H1 (cell line): ENCODE measurements at regions not wholly inside any gene's neighbourhood (a gene's known extent, or its start where the extent isn't known, plus 50 kb on each side); places are given as distances from the start of the nearest gene placed in this dataset.

Experiments
- CTCF ChIA-PET: fragments of 300-600 bp; sonication (Branson Sonifier 250); formaldehyde crosslinking; loops from one replicate; lab custom pipeline; 2021; ENCODE audit not compliant: partially characterized antibody; lab: Charles Lee
- POLR2A ChIA-PET: fragments of 300-600 bp; sonication (Branson Sonifier 250); formaldehyde crosslinking; loops from one replicate; lab custom pipeline; 2021; ENCODE audit warnings: inconsistent platforms; ENCODE audit not compliant: partially characterized antibody; lab: Charles Lee
- DNase-seq, 2 experiments: peaks; one replicate each; pipeline versions ENCODE4 v3.0.0 to v3.0.0-alpha.2; 2010 to 2022; ENCODE audit warnings: low spot score in 2 of 2, low read depth in 1 of 2, mixed read lengths in 1 of 2
- FAIRE-seq: peaks from 2 replicates; lab custom pipeline; 2011; peaks lifted over from hg19 to GRCh38; lab: Jason Lieb, UNC
- H2AFZ ChIP-seq: 2 replicates; pipeline ENCODE4 v1.8.1; 2012; ENCODE audit warnings: low read length, inconsistent platforms
- H2AK5ac ChIP-seq: 2 replicates; pipeline ENCODE4 v1.6.1; 2013; ENCODE audit warnings: low read depth, low read length
- H2BK120ac ChIP-seq: replicated peaks from 2 replicates; pipeline ENCODE3; 2013; ENCODE audit warnings: low read depth, low read length, inconsistent platforms
- H2BK12ac ChIP-seq: 2 replicates; pipeline ENCODE4 v1.6.1; 2013; ENCODE audit warnings: low read depth, low read length
- H2BK15ac ChIP-seq: 2 replicates; pipeline ENCODE4 v1.6.1; 2013; ENCODE audit warnings: low read length
- H2BK20ac ChIP-seq: 2 replicates; pipeline ENCODE4 v1.6.1; 2013; ENCODE audit warnings: low read length
- H2BK5ac ChIP-seq: 2 replicates; pipeline ENCODE4 v1.6.1; 2013; ENCODE audit warnings: low read depth, low read length
- H3K14ac ChIP-seq: 2 replicates; pipeline ENCODE4 v1.6.1; 2013; ENCODE audit warnings: inconsistent platforms; ENCODE audit not compliant: insufficient read length
- H3K18ac ChIP-seq: 2 replicates; pipeline ENCODE4 v1.6.1; 2013; ENCODE audit warnings: low read length; ENCODE audit errors: extremely low read depth
- H3K23ac ChIP-seq: 2 replicates; pipeline ENCODE4 v1.6.1; 2013; ENCODE audit warnings: inconsistent platforms; ENCODE audit not compliant: insufficient read length
- H3K23me2 ChIP-seq: 2 replicates; pipeline ENCODE4 v1.6.1; 2013; ENCODE audit warnings: low read depth, low read length
- H3K27ac ChIP-seq: 2 replicates; pipeline ENCODE4 v1.6.1; 2011; ENCODE audit warnings: low read depth, low read length, inconsistent platforms
- H3K27me3 ChIP-seq, 4 experiments: replicated peaks in 1 of 4; 1 replicate in 1 of 4; 2 replicates in 3 of 4; pipeline versions ENCODE4 v1.6.1 to v1.8.1; 2011 to 2013; ENCODE audit warnings: low read length in 3 of 4, mild to moderate bottlenecking in 3 of 4, inconsistent platforms in 2 of 4, mixed read lengths in 2 of 4, moderate library complexity in 1 of 4; ENCODE audit not compliant: control insufficient read depth in 3 of 4, insufficient read depth in 3 of 4; ENCODE audit errors: extremely low read depth in 1 of 4
- H3K36me3 ChIP-seq, 4 experiments: 2 replicates each; pipeline versions ENCODE4 v1.6.1 to v1.8.1; 2011 to 2013; ENCODE audit warnings: mild to moderate bottlenecking in 4 of 4, low read length in 3 of 4, moderate library complexity in 2 of 4, control low read depth in 1 of 4, inconsistent platforms in 1 of 4; ENCODE audit not compliant: insufficient read depth in 4 of 4, control insufficient read depth in 2 of 4
- H3K4ac ChIP-seq: replicated peaks from 2 replicates; pipeline ENCODE3; 2013; ENCODE audit warnings: low read length, low read depth, mixed read lengths, inconsistent platforms; ENCODE audit not compliant: insufficient read length
- H3K4me1 ChIP-seq, 4 experiments: replicated peaks in 1 of 4; 1 replicate in 1 of 4; 2 replicates in 3 of 4; pipeline versions ENCODE4 v1.6.1 to v1.8.1; 2011 to 2013; ENCODE audit warnings: low read length in 3 of 4, inconsistent platforms in 2 of 4, mixed read lengths in 1 of 4; ENCODE audit not compliant: insufficient read depth in 4 of 4, control insufficient read depth in 3 of 4
- H3K4me2 ChIP-seq, 2 experiments: 2 replicates each; pipeline versions ENCODE4 v1.6.1 to v1.8.1; 2011 to 2013; ENCODE audit warnings: low read depth in 2 of 2, low read length in 2 of 2, control low read depth in 1 of 2, inconsistent platforms in 1 of 2, mild to moderate bottlenecking in 1 of 2; ENCODE audit not compliant: insufficient read depth in 1 of 2
- H3K4me3 ChIP-seq, 4 experiments: fragments of 200-600, 300-600 bp in 1 of 4; sonication (generic), shearing (Covaris generic), sonication (Bioruptor Twin) in 1 of 4; 2 replicates each; pipeline versions ENCODE4 v1.5.1 to v1.8.1; 2011 to 2016; ENCODE audit warnings: low read length in 4 of 4, low read depth in 3 of 4, control low read depth in 2 of 4, inconsistent platforms in 2 of 4, mild to moderate bottlenecking in 2 of 4, mixed read lengths in 1 of 4, moderate library complexity in 1 of 4; ENCODE audit not compliant: insufficient read depth in 2 of 4; ENCODE audit errors: extremely low read depth in 1 of 4
- H3K56ac ChIP-seq: replicated peaks from 2 replicates; pipeline ENCODE3; 2013; ENCODE audit warnings: low read depth, mild to moderate bottlenecking, mixed read lengths, low read length, inconsistent platforms; ENCODE audit not compliant: insufficient read length
- H3K79me1 ChIP-seq: 2 replicates; pipeline ENCODE4 v1.6.1; 2013; ENCODE audit warnings: low read depth, low read length, control low read depth
- H3K79me2 ChIP-seq, 2 experiments: 2 replicates each; pipeline versions ENCODE4 v1.6.1 to v1.8.1; 2012 to 2013; ENCODE audit warnings: low read length in 2 of 2, mild to moderate bottlenecking in 2 of 2, inconsistent platforms in 1 of 2; ENCODE audit not compliant: insufficient read depth in 2 of 2, control insufficient read depth in 1 of 2
- H3K9ac ChIP-seq, 4 experiments: replicated peaks in 1 of 4; 1 replicate in 1 of 4; 2 replicates in 3 of 4; pipeline versions ENCODE4 v1.6.1 to v1.8.1; 2011 to 2013; ENCODE audit warnings: low read depth in 3 of 4, low read length in 3 of 4, control low read depth in 2 of 4, mild to moderate bottlenecking in 2 of 4, moderate library complexity in 2 of 4, inconsistent platforms in 1 of 4; ENCODE audit errors: extremely low read depth in 1 of 4
- H3K9me3 ChIP-seq, 2 experiments: 2 replicates each; pipeline versions ENCODE4 v1.6.1 to v1.8.1; 2012 to 2013; ENCODE audit warnings: mild to moderate bottlenecking in 2 of 2, moderate library complexity in 2 of 2, control low read depth in 1 of 2, inconsistent platforms in 1 of 2, low read depth in 1 of 2, low read length in 1 of 2, mixed read lengths in 1 of 2; ENCODE audit not compliant: insufficient read depth in 2 of 2
- H4K20me1 ChIP-seq, 2 experiments: replicated peaks in 1 of 2; 2 replicates each; pipeline versions ENCODE3 to v1.8.1; 2011 to 2013; ENCODE audit warnings: inconsistent platforms in 2 of 2, low read length in 2 of 2, mild to moderate bottlenecking in 1 of 2; ENCODE audit not compliant: insufficient read depth in 2 of 2, control insufficient read depth in 1 of 2
- H4K5ac ChIP-seq: 2 replicates; pipeline ENCODE4 v1.6.1; 2013; ENCODE audit warnings: low read length, low read depth, mixed read lengths, inconsistent platforms; ENCODE audit not compliant: insufficient read length
- H4K8ac ChIP-seq: 2 replicates; pipeline ENCODE4 v1.8.0; 2013; ENCODE audit warnings: mild to moderate bottlenecking, moderate library complexity, low read length, inconsistent platforms; ENCODE audit not compliant: insufficient read depth; ENCODE audit errors: extremely low read depth
- H4K91ac ChIP-seq: replicated peaks from 2 replicates; pipeline ENCODE3; 2013; ENCODE audit warnings: low read length, mixed read lengths, inconsistent platforms; ENCODE audit not compliant: insufficient read length
- ATF2 ChIP-seq: IDR thresholded peaks from 2 replicates; pipeline ENCODE4 v1.6.1; 2012; ENCODE audit warnings: low read length, inconsistent platforms
- BACH1 ChIP-seq: IDR thresholded peaks from 2 replicates; pipeline ENCODE4 v1.6.1; 2012; ENCODE audit warnings: low read length, improper control_type of control experiment
- BCL11A ChIP-seq, 2 experiments: IDR thresholded peaks; one replicate each; pipeline ENCODE4 v1.6.1; 2011; ENCODE audit warnings: low read depth in 2 of 2, low read length in 2 of 2, mild to moderate bottlenecking in 2 of 2
- CBX5 ChIP-seq: fragments of 300-800, 300-1000 bp; sonication (generic); IDR thresholded peaks from 2 replicates; pipeline ENCODE4 v1.7.1; 2016; ENCODE audit warnings: antibody characterized with exemption, low read length, low read depth
- JUND ChIP-seq: IDR thresholded peaks from 2 replicates; pipeline ENCODE4 v1.6.1; 2011; ENCODE audit warnings: mild to moderate bottlenecking, improper control_type of control experiment, low read length
- MAFK ChIP-seq: IDR thresholded peaks from 2 replicates; pipeline ENCODE4 v1.6.1; 2012; ENCODE audit warnings: low read depth, mild to moderate bottlenecking, improper control_type of control experiment, low read length
- TAF7 ChIP-seq: optimal IDR thresholded peaks from 2 replicates; pipeline ENCODE3; 2011; ENCODE audit warnings: low read depth, mild to moderate bottlenecking, inconsistent platforms, low read length, moderate library complexity, borderline replicate concordance
- TCF12 ChIP-seq: IDR thresholded peaks from 2 replicates; pipeline ENCODE4 v1.6.1; 2011; ENCODE audit warnings: low read depth, mild to moderate bottlenecking, low read length
- YY1 ChIP-seq: IDR thresholded peaks from 2 replicates; pipeline ENCODE4 v1.6.1; 2011; ENCODE audit warnings: low read depth, mild to moderate bottlenecking, low read length
- WGBS, 2 experiments: shearing (Covaris generic) in 1 of 2; methylation state at CpG; one replicate each; pipeline versions ENCODE4 v1.1.6 to v1.1.7; 2013 to 2015; ENCODE audit warnings: low lambda C conversion rate in 2 of 2, mixed read lengths in 2 of 2, inconsistent platforms in 1 of 2, low coverage in 1 of 2, missing lambda C conversion rate in 1 of 2; ENCODE audit not compliant: insufficient replicate concordance in 2 of 2, insufficient coverage in 1 of 2, insufficient read length in 1 of 2; ENCODE audit errors: extremely low coverage in 1 of 2, missing lambda C conversion rate in 1 of 2; 5-methylcytosine and 5-hydroxymethylcytosine counted together

- ChIA-PET POLR2A (no interaction called here), CTCF (interaction anchor here (2.5 kb wide), 1 partner anchor 19 kb away, joined by 10 read pairs; no protein-coding TSS in a partner anchor)
- Histone ChIP-seq H3K9ac (no peak overlapping the region), H2BK20ac (no peak overlapping the region), H4K5ac (no peak overlapping the region), H3K18ac (no peak overlapping the region), H3K56ac (no peak overlapping the region), H3K23ac (no peak overlapping the region), H2BK120ac (no peak overlapping the region), H3K79me2 (no peaks in the 10 kb centered on the region), H2AFZ (no peak overlapping the region), H2AK5ac (no peak overlapping the region), H3K27me3 (peaks cover 0 to 1% (median 0%) of the 10 kb centered on the region in 4 experiments; a peak in 1 of 7 replicates), H2BK5ac (no peak overlapping the region), H3K27ac (no peak overlapping the region), H4K91ac (no peak overlapping the region), H3K9me3 (no peaks in the 10 kb centered on the region), H3K4me3 (no peak overlapping the region), H3K79me1 (no peaks in the 10 kb centered on the region), H3K23me2 (no peaks in the 10 kb centered on the region; the same call in 1 of the 2 replicates), H3K4me2 (no peak overlapping the region), H3K14ac (no peak overlapping the region), H4K8ac (no peak overlapping the region), H3K36me3 (no peaks in the 10 kb centered on the region), H2BK15ac (no peak overlapping the region)
- 83% methylated on average over 2 of the region's 2 CpGs; no CpG with 5 or more reads in 1 of the 2 experiments for WGBS, 2 experiments
- DNase-seq: no peak
- no peak for FAIRE-seq
- TF ChIP-seq ATF2 (no peak), BACH1 (no peak), TAF7 (no peak), TCF12 (no peak), MAFK (no peak), YY1 (no peak), CBX5 (no peak), BCL11A (IDR thresholded peaks at IDR 0.05; ENCODE audit: low read depth in 2 of 2, low read length in 2 of 2) (no peak), JUND (no peak)
- TF ChIP-seq, all 59 proteins: peak for 0
- H3K4me1 ChIP-seq: no peaks in the 10 kb centered on the region
- H4K20me1 ChIP-seq: no peaks in the 10 kb centered on the region
- H2BK12ac ChIP-seq: no peak overlapping the region
- H3K4ac ChIP-seq: no peak overlapping the region
Measured at GRCh38 chr2:198277181-198277580, 472.8 kb downstream of the PLCL1 start.
